HG02571 (cell line): ENCODE measurements at regions not wholly inside any gene's neighbourhood (a gene's known extent, or its start where the extent isn't known, plus 50 kb on each side); places are given as distances from the start of the nearest gene placed in this dataset.
"Not testable (repeated sequence)": the region's sequence is repeated elsewhere in the genome, so short reads cannot be mapped to it uniquely, and the experiment has no call there.

Source experiments
- ATAC-seq: cut with Tn5 transposase; IDR thresholded peaks from one replicate; pipeline ENCODE4 v1.9.1; 2021; ENCODE audit warnings: mild to moderate bottlenecking, moderate library complexity; ENCODE audit not compliant: unreplicated experiment

- ATAC-seq: no peak
These were observed 187.4 kb downstream of the TENT5A start for GRCh38 chr6:81565071-81565470.

GRCh38 chr6:81564470-81565068 lies 187.9 kb downstream of the TENT5A start:
- ATAC-seq: no peak

GRCh38 chr6:81562169-81562568 lies 190.3 kb downstream of the TENT5A start:
- no peak for ATAC-seq

- no peak for ATAC-seq
These were observed 190.8 kb downstream of the TENT5A start for GRCh38 chr6:81561731-81562130.

GRCh38 chr6:81561071-81561564 lies 191.4 kb downstream of the TENT5A start:
- ATAC-seq: no peak

- ATAC-seq: no peak
These were observed 194.7 kb downstream of the TENT5A start for GRCh38 chr6:81557811-81558210.

- no peak for ATAC-seq
These were observed 195.9 kb downstream of the TENT5A start for GRCh38 chr6:81556551-81556950.

GRCh38 chr6:81553216-81553615 lies 199.3 kb downstream of the TENT5A start:
- no peak for ATAC-seq

- ATAC-seq: no peak
These were observed 199.8 kb downstream of the TENT5A start for GRCh38 chr6:81552644-81553043.

GRCh38 chr6:81547149-81547548 lies 205.3 kb downstream of the TENT5A start:
- ATAC-seq: no peak

- ATAC-seq: no peak
These were observed 217.5 kb downstream of the TENT5A start for GRCh38 chr6:81534934-81535465.

- no peak for ATAC-seq
These were observed 220.5 kb downstream of the TENT5A start for GRCh38 chr6:81531869-81532561.

- no peak for ATAC-seq
These were observed 235.0 kb downstream of the TENT5A start for GRCh38 chr6:81517455-81517854.

GRCh38 chr6:81515562-81516453 lies 236.7 kb downstream of the TENT5A start:
- no peak for ATAC-seq

- not testable (repeated sequence) for ATAC-seq
These were observed 238.3 kb downstream of the TENT5A start for GRCh38 chr6:81514195-81514594.

GRCh38 chr6:81511423-81511822 lies 241.1 kb downstream of the TENT5A start:
- no peak for ATAC-seq

GRCh38 chr6:81495999-81496398 lies 256.5 kb downstream of the TENT5A start:
- ATAC-seq: no peak

- ATAC-seq: no peak
These were observed 260.9 kb downstream of the TENT5A start for GRCh38 chr6:81491454-81492101.

- ATAC-seq: no peak
These were observed 265.0 kb downstream of the TENT5A start for GRCh38 chr6:81487489-81487888.

GRCh38 chr6:81486234-81486633 lies 266.2 kb downstream of the TENT5A start:
- no peak for ATAC-seq

GRCh38 chr6:81485395-81485794 lies 267.1 kb downstream of the TENT5A start:
- ATAC-seq: no peak
